Pulmonary artery endothelial cell (primary cell): ENCODE measurements at regions not wholly inside any gene's neighbourhood (a gene's known extent, or its start where the extent isn't known, plus 50 kb on each side); places are given as distances from the start of the nearest gene placed in this dataset.

Source experiments
- DNase-seq: peaks from one replicate; pipeline ENCODE4 v3.0.0-alpha.2; 2011; ENCODE audit warnings: low read depth, low spot score

GRCh38 chrX:67780694-67781109 is 236.9 kb downstream of the AR start:
- DNase-seq: peak; percentile 79

- peak; percentile 17 for DNase-seq
Observed at GRCh38 chrX:67781132-67781531, 237.3 kb downstream of the AR start.

- DNase-seq: no peak
Observed at GRCh38 chrX:67784712-67785111, 240.9 kb downstream of the AR start.

DNA sequence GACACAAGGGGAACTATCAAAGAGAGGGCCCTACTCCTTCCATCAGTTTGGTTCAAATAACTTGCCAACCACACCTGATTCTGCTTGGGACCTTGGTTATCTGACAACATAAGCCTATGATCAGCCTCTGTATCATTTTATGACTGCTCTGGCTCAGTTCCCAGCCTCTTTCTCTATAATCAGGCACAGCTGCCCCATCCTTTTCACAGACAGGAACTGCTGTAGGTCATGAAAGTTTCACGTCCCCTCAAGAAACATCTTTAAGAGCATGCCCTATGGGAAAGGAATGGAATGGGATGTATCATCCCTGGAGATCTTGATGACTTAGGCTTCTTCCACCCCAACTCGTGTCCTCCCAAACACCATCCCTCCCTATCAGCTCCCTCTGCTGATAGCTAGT is 243.4 kb downstream of the AR start:
- no peak for DNase-seq

- no peak for DNase-seq
Observed at GRCh38 chrX:67789536-67789935, 245.7 kb downstream of the AR start.
